Right lobe of liver (tissue), 4 donors: ENCODE measurements at regions not wholly inside any gene's neighbourhood (a gene's known extent, or its start where the extent isn't known, plus 50 kb on each side); places are given as distances from the start of the nearest gene placed in this dataset.

Experiments used
- POLR2A ChIP-seq: fragments of 450-650 bp; IDR thresholded peaks from one replicate; pipeline ENCODE4 v1.6.1; 2017; ENCODE audit warnings: antibody characterized with exemption, mild to moderate bottlenecking
- TF ChIP-seq, protein P1 (sequence below), 4 donors: fragments of 200-600 bp in 3 of 4; fragments of 450-650 bp in 1 of 4; IDR thresholded peaks; one replicate each; pipeline versions ENCODE4 v1.5.1 to v1.8.0; 2016 to 2022; ENCODE audit warnings: antibody characterized with exemption in 4 of 4, mild to moderate bottlenecking in 2 of 4
- donor health status: DM: no; HTN: no; CAD: no.
- donor health status: DM: no; HTN: no; CAD: no.
- donor health status: DM: no; HTN: yes; CAD: no.

GRCh38 chr11:98793276-98793675, 227.5 kb upstream of the CNTN5 start:
- TF ChIP-seq POLR2A: no peak
- TF ChIP-seq, protein P1, sequence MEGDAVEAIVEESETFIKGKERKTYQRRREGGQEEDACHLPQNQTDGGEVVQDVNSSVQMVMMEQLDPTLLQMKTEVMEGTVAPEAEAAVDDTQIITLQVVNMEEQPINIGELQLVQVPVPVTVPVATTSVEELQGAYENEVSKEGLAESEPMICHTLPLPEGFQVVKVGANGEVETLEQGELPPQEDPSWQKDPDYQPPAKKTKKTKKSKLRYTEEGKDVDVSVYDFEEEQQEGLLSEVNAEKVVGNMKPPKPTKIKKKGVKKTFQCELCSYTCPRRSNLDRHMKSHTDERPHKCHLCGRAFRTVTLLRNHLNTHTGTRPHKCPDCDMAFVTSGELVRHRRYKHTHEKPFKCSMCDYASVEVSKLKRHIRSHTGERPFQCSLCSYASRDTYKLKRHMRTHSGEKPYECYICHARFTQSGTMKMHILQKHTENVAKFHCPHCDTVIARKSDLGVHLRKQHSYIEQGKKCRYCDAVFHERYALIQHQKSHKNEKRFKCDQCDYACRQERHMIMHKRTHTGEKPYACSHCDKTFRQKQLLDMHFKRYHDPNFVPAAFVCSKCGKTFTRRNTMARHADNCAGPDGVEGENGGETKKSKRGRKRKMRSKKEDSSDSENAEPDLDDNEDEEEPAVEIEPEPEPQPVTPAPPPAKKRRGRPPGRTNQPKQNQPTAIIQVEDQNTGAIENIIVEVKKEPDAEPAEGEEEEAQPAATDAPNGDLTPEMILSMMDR (IDR thresholded peaks at IDR 0.05): no peak
